A549 (cell line): ENCODE measurements at regions not wholly inside any gene's neighbourhood (a gene's known extent, or its start where the extent isn't known, plus 50 kb on each side); places are given as distances from the start of the nearest gene placed in this dataset.

ENCODE experiments used
- ATAC-seq, 2 experiments: fragments of 200-7000 bp in 1 of 2; fragments of >200 bp in 1 of 2; cut with Nextera tagmentation in 1 of 2; cut with Tn5 transposase in 1 of 2; 3 replicates each; pipeline versions ENCODE4 v1.8.0 to v1.9.1; 2018 to 2020; ENCODE audit warnings: mild to moderate bottlenecking in 1 of 2, moderate library complexity in 1 of 2
- CTCF ChIA-PET: fragments of 300-600 bp; sonication (Branson Sonifier 250); formaldehyde crosslinking; extraction: SDS; loops from one replicate; lab custom pipeline; 2021; ENCODE audit warnings: antibody characterized with exemption, inconsistent platforms; lab: Yijun Ruan, JAX
- POLR2A ChIA-PET: fragments of 350-600 bp; formaldehyde crosslinking; extraction: SDS; loops from one replicate; lab custom pipeline; 2021; ENCODE audit warnings: antibody characterized with exemption, inconsistent platforms; lab: Yijun Ruan, JAX
- DNase-seq, 2 experiments: peaks; one replicate each; pipeline versions ENCODE4 v3.0.0 to v3.0.0-alpha.2; 2011 to 2016; ENCODE audit warnings: low read depth in 1 of 2, low spot score in 1 of 2
- FAIRE-seq: peaks from 2 replicates; lab custom pipeline; 2011; peaks lifted over from hg19 to GRCh38; lab: Jason Lieb, UNC
- H3K27ac ChIP-seq, 2 experiments: fragments of >200 bp; sonication (Bioruptor Twin); formaldehyde crosslinking; 3 replicates each; pipeline ENCODE4 v1.5.1; 2016 to 2017
- H3K4me1 ChIP-seq: fragments of >200 bp; sonication (Bioruptor Twin); formaldehyde crosslinking; 3 replicates; pipeline ENCODE4 v1.6.1; 2016
- H3K4me2 ChIP-seq: fragments of >200 bp; sonication (Bioruptor Twin); formaldehyde crosslinking; 3 replicates; pipeline ENCODE4 v1.6.1; 2016
- H3K4me3 ChIP-seq: fragments of >200 bp; sonication (Bioruptor Twin); formaldehyde crosslinking; 3 replicates; pipeline ENCODE4 v1.5.1; 2016
- H3K9me3 ChIP-seq: fragments of >200 bp; sonication (Bioruptor Twin); formaldehyde crosslinking; 3 replicates; pipeline ENCODE4 v1.6.1; 2016
- BCL3 ChIP-seq: fragments of >200 bp; sonication (Bioruptor Twin); formaldehyde crosslinking; IDR thresholded peaks from 3 replicates; pipeline ENCODE4 v1.6.1; 2016
- CTCF ChIP-seq: fragments of >200 bp; sonication (Bioruptor Twin); formaldehyde crosslinking; IDR thresholded peaks from 3 replicates; pipeline ENCODE4 v1.5.1; 2016
- EHMT2 ChIP-seq: fragments of 200-600 bp; sonication (generic); IDR thresholded peaks from 2 replicates; pipeline ENCODE4 v1.6.1; 2016; ENCODE audit warnings: antibody characterized with exemption, low read depth, mild to moderate bottlenecking, moderate library complexity
- FOSB ChIP-seq: fragments of 250-450 bp; sonication (Bioruptor Pico); IDR thresholded peaks from 2 replicates; pipeline ENCODE4 v1.5.0; 2020; ENCODE audit warnings: mild to moderate bottlenecking, moderate library complexity
- FOXS1 ChIP-seq: fragments of 250-450 bp; sonication (Bioruptor Pico); IDR thresholded peaks from 2 replicates; pipeline ENCODE4 v1.5.0; 2020; ENCODE audit warnings: mild to moderate bottlenecking, moderate library complexity
- HDAC2 ChIP-seq: fragments of 200-600 bp; sonication (generic); IDR thresholded peaks from 2 replicates; pipeline ENCODE4 v1.6.1; 2016
- HEYL ChIP-seq: fragments of 250-450 bp; sonication (Bioruptor Pico); IDR thresholded peaks from 2 replicates; pipeline ENCODE4 v1.8.0; 2021; ENCODE audit warnings: mild to moderate bottlenecking, moderate library complexity
- HMGXB4 ChIP-seq: fragments of 250-450 bp; sonication (Bioruptor Pico); IDR thresholded peaks from 2 replicates; pipeline ENCODE4 v1.5.0; 2021; ENCODE audit warnings: mild to moderate bottlenecking, moderate library complexity, borderline replicate concordance
- JUN ChIP-seq, 2 experiments: fragments of >200 bp; sonication (Bioruptor Twin); formaldehyde crosslinking; IDR thresholded peaks; 2 replicates in 1 of 2; 3 replicates in 1 of 2; pipeline ENCODE4 v1.6.1; 2016 to 2017
- KDM1A ChIP-seq: fragments of 200-600 bp; sonication (generic); IDR thresholded peaks from 2 replicates; pipeline ENCODE4 v1.6.1; 2016; ENCODE audit warnings: low read depth, mild to moderate bottlenecking
- MAFK ChIP-seq: fragments of 450-650 bp; IDR thresholded peaks from 2 replicates; pipeline ENCODE4 v1.6.1; 2014; ENCODE audit not compliant: partially characterized antibody
- MAZ ChIP-seq: fragments of 150-350 bp; IDR thresholded peaks from 2 replicates; pipeline ENCODE4 v1.6.1; 2014; ENCODE audit warnings: antibody characterized with exemption, low read depth, low read length, borderline replicate concordance
- MYC ChIP-seq: IDR thresholded peaks from 2 replicates; pipeline ENCODE4 v1.6.1; 2012; ENCODE audit warnings: mild to moderate bottlenecking, inconsistent platforms, low read length, improper control_type of control experiment, borderline replicate concordance
- NR3C1 ChIP-seq: fragments of >200 bp; sonication (Bioruptor Twin); formaldehyde crosslinking; IDR thresholded peaks from 3 replicates; pipeline ENCODE4 v1.6.1; 2017
- PBX3 ChIP-seq: IDR thresholded peaks from 2 replicates; pipeline ENCODE4 v1.6.1; 2012
- PHF8 ChIP-seq: fragments of 200-600 bp; sonication (generic); IDR thresholded peaks from 2 replicates; pipeline ENCODE4 v1.6.1; 2016; ENCODE audit warnings: low read depth, mild to moderate bottlenecking, antibody characterized with exemption, moderate library complexity, borderline replicate concordance
- POLR2AphosphoS2 ChIP-seq: conservative IDR thresholded peaks from 2 replicates; pipeline ENCODE4 v1.6.1; 2012; ENCODE audit warnings: low read length, improper control_type of control experiment, inconsistent platforms
- REST ChIP-seq: fragments of 200-600 bp; sonication (generic); IDR thresholded peaks from 2 replicates; pipeline ENCODE4 v1.6.1; 2016; ENCODE audit warnings: antibody characterized with exemption, mild to moderate bottlenecking, moderate library complexity
- TFCP2L1 ChIP-seq: fragments of 250-450 bp; sonication (Bioruptor Pico); IDR thresholded peaks from 2 replicates; pipeline ENCODE4 v1.5.0; 2021; ENCODE audit warnings: mild to moderate bottlenecking
- TP53 ChIP-seq: fragments of 250-450 bp; sonication (Bioruptor Pico); IDR thresholded peaks from 2 replicates; pipeline ENCODE4 v1.5.0; 2021; ENCODE audit warnings: mild to moderate bottlenecking, moderate library complexity
- USF2 ChIP-seq: fragments of 450-650 bp; IDR thresholded peaks from 2 replicates; pipeline ENCODE4 v1.6.1; 2014; ENCODE audit warnings: antibody characterized with exemption
- ZC3H11A ChIP-seq: fragments of 450-650 bp; IDR thresholded peaks from 2 replicates; pipeline ENCODE4 v1.6.1; 2014; ENCODE audit warnings: antibody characterized with exemption, mild to moderate bottlenecking
- ZFP36 ChIP-seq: fragments of 450-650 bp; IDR thresholded peaks from 2 replicates; pipeline ENCODE4 v1.6.1; 2014; ENCODE audit warnings: borderline replicate concordance; ENCODE audit not compliant: partially characterized antibody
- WGBS: methylation state at CpG from one replicate; pipeline ENCODE4 v1.1.6; 2017; ENCODE audit errors: missing lambda C conversion rate; 5-methylcytosine and 5-hydroxymethylcytosine counted together

- TF ChIP-seq REST (no peak), EHMT2 (no peak), FOXS1 (no peak), PBX3 (no peak), MAZ (no peak), HDAC2 (no peak), MAFK (no peak)
These were observed 336.0 kb upstream of the IGFBP3 start (continued) for GRCh38 chr7:46256870-46257661.

- ATAC-seq (no peak), DNase-seq (no peak), FAIRE-seq (peak; percentile 73)
- Histone ChIP-seq H3K27ac (no peak overlapping the region), H3K4me1 (peaks cover 18% of the 10 kb centered on the region), H3K4me3 (no peak overlapping the region), H3K4me2 (no peak overlapping the region), H3K9me3 (no peaks in the 10 kb centered on the region)
- 86% methylated on average over 1 of the region's 1 CpG for WGBS
- no peak for TF ChIP-seq MAZ
- no peak for TF ChIP-seq NR3C1
- TF ChIP-seq ZC3H11A: no peak
- TF ChIP-seq TP53 (CRISPR knock-in tag): no peak
- TF ChIP-seq KDM1A: no peak
- no peak for TF ChIP-seq POLR2AphosphoS2
- TF ChIP-seq ZFP36: no peak
- TF ChIP-seq REST: no peak
- TF ChIP-seq JUN (IDR thresholded peaks at IDR 0.05): no peak
- TF ChIP-seq MAFK: no peak
- TF ChIP-seq HEYL (CRISPR knock-in tag): no peak
- TF ChIP-seq TFCP2L1 (CRISPR knock-in tag): no peak
- TF ChIP-seq USF2: no peak
- TF ChIP-seq MYC: no peak
- no peak for TF ChIP-seq BCL3
- TF ChIP-seq FOSB (CRISPR knock-in tag): no peak
- no peak for TF ChIP-seq CTCF
- TF ChIP-seq PHF8: no peak
- no peak for TF ChIP-seq HMGXB4 (CRISPR knock-in tag)
- POLR2A ChIA-PET: no interaction called here
- CTCF ChIA-PET: no interaction called here
These were observed 332.4 kb upstream of the IGFBP3 start for GRCh38 chr7:46253520-46253919.
